ENCODE measurements at regions not wholly inside any gene's neighbourhood (a gene's known extent, or its start where the extent isn't known, plus 50 kb on each side); places are given as distances from the start of the nearest gene placed in this dataset.

GRCh38 chr6:96723362-96723761 lies 113.9 kb downstream of the GPR63 start:
- H4K20me1 ChIP-seq (ENCODE audit: insufficient read depth, low read length), result no peaks in the 10 kb centered on the region
- no peak for TF ChIP-seq EZH2 (IDR thresholded peaks at IDR 0.05; ENCODE audit: borderline replicate concordance, low read length)
- TF ChIP-seq, protein P1, sequence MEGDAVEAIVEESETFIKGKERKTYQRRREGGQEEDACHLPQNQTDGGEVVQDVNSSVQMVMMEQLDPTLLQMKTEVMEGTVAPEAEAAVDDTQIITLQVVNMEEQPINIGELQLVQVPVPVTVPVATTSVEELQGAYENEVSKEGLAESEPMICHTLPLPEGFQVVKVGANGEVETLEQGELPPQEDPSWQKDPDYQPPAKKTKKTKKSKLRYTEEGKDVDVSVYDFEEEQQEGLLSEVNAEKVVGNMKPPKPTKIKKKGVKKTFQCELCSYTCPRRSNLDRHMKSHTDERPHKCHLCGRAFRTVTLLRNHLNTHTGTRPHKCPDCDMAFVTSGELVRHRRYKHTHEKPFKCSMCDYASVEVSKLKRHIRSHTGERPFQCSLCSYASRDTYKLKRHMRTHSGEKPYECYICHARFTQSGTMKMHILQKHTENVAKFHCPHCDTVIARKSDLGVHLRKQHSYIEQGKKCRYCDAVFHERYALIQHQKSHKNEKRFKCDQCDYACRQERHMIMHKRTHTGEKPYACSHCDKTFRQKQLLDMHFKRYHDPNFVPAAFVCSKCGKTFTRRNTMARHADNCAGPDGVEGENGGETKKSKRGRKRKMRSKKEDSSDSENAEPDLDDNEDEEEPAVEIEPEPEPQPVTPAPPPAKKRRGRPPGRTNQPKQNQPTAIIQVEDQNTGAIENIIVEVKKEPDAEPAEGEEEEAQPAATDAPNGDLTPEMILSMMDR (IDR thresholded peaks at IDR 0.05; ENCODE audit: low read length), result no peak
- H2AFZ ChIP-seq (ENCODE audit: low read length), result no peak overlapping the region
- no peaks in the 10 kb centered on the region for H3K4me1 ChIP-seq (ENCODE audit: insufficient read depth, low read length, severe bottlenecking)
- H3K9me2 ChIP-seq (ENCODE audit: low read depth, low read length), result no peaks in the 10 kb centered on the region
- H3K79me2 ChIP-seq (ENCODE audit: insufficient read depth, low read length), result no peaks in the 10 kb centered on the region
- H3K9me3 ChIP-seq (ENCODE audit: low read length), result no peaks in the 10 kb centered on the region
- no peak overlapping the region for H3K27ac ChIP-seq (ENCODE audit: low read depth, low read length, poor library complexity, severe bottlenecking)
- no peaks in the 10 kb centered on the region for H3K27me3 ChIP-seq (ENCODE audit: insufficient read depth, low read length)
- H3K36me3 ChIP-seq (ENCODE audit: insufficient read depth, low read length), result no peaks in the 10 kb centered on the region
- H3K4me2 ChIP-seq (ENCODE audit: low read length), result no peak overlapping the region
- no peak overlapping the region for H3K4me3 ChIP-seq (ENCODE audit: low read depth, low read length, poor library complexity, severe bottlenecking)
- H3F3A ChIP-seq (ENCODE audit: insufficient read depth, low read length), result no peaks in the 10 kb centered on the region
- H3K9ac ChIP-seq (ENCODE audit: low read length), result no peak overlapping the region

GRCh38 chr6:96721227-96721626 lies 116.0 kb downstream of the GPR63 start:
- H3K9ac ChIP-seq (ENCODE audit: low read length), result no peak overlapping the region
- H3K27ac ChIP-seq (ENCODE audit: low read depth, low read length, poor library complexity, severe bottlenecking), result no peak overlapping the region
- H3K4me1 ChIP-seq (ENCODE audit: insufficient read depth, low read length, severe bottlenecking), result no peaks in the 10 kb centered on the region
- H3K27me3 ChIP-seq (ENCODE audit: insufficient read depth, low read length), result no peaks in the 10 kb centered on the region
- H3K9me3 ChIP-seq (ENCODE audit: low read length), result no peaks in the 10 kb centered on the region
- TF ChIP-seq EZH2 (IDR thresholded peaks at IDR 0.05; ENCODE audit: borderline replicate concordance, low read length), result no peak
- TF ChIP-seq, protein P1 (IDR thresholded peaks at IDR 0.05; ENCODE audit: low read length), result no peak
- H2AFZ ChIP-seq (ENCODE audit: low read length), result no peak overlapping the region
- H4K20me1 ChIP-seq (ENCODE audit: insufficient read depth, low read length), result no peaks in the 10 kb centered on the region
- no peaks in the 10 kb centered on the region for H3F3A ChIP-seq (ENCODE audit: insufficient read depth, low read length)
- H3K36me3 ChIP-seq (ENCODE audit: insufficient read depth, low read length), result no peaks in the 10 kb centered on the region
- no peak overlapping the region for H3K4me3 ChIP-seq (ENCODE audit: low read depth, low read length, poor library complexity, severe bottlenecking)
- H3K9me2 ChIP-seq (ENCODE audit: low read depth, low read length), result no peaks in the 10 kb centered on the region
- H3K79me2 ChIP-seq (ENCODE audit: insufficient read depth, low read length), result no peaks in the 10 kb centered on the region
- no peak overlapping the region for H3K4me2 ChIP-seq (ENCODE audit: low read length)

DNA sequence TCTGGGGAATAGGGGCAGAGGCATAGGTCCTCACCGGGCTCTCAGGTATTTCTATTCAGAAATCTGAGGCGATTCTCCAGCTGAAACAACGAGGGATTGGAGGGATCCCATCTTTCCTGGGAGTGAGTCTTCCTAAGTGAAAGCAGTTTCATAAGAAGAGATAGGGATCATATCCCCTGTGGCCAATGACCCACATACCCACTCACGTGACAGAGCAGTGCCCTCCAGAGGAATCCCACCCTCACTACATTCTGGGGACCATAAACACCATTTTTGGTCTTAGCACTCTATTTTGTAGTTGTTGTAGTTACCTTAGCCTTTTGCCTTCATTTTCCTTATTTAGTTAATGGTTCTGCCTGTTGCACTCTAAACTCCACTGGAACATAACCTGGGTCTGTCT lies 121.1 kb downstream of the GPR63 start:
- Histone ChIP-seq H3K9ac (ENCODE audit: low read length) (no peak overlapping the region), H2AFZ (ENCODE audit: low read length) (no peak overlapping the region), H4K20me1 (ENCODE audit: insufficient read depth, low read length) (no peaks in the 10 kb centered on the region), H3K9me3 (ENCODE audit: low read length) (no peaks in the 10 kb centered on the region), H3K79me2 (ENCODE audit: insufficient read depth, low read length) (no peaks in the 10 kb centered on the region), H3F3A (ENCODE audit: insufficient read depth, low read length) (no peaks in the 10 kb centered on the region), H3K4me1 (ENCODE audit: insufficient read depth, low read length, severe bottlenecking) (peaks cover 15% of the 10 kb centered on the region), H3K27me3 (ENCODE audit: insufficient read depth, low read length) (no peaks in the 10 kb centered on the region), H3K36me3 (ENCODE audit: insufficient read depth, low read length) (no peaks in the 10 kb centered on the region), H3K4me2 (ENCODE audit: low read length) (no peak overlapping the region), H3K9me2 (ENCODE audit: low read depth, low read length) (no peaks in the 10 kb centered on the region), H3K4me3 (ENCODE audit: low read depth, low read length, poor library complexity, severe bottlenecking) (no peak overlapping the region), H3K27ac (ENCODE audit: low read depth, low read length, poor library complexity, severe bottlenecking) (no peak overlapping the region)
- TF ChIP-seq, protein P1 (IDR thresholded peaks at IDR 0.05; ENCODE audit: low read length), result peak; percentile 53
- TF ChIP-seq EZH2 (IDR thresholded peaks at IDR 0.05; ENCODE audit: borderline replicate concordance, low read length), result no peak

Measured in OCI-LY1 (cell line).